NCI-H1436 (cell line): ENCODE measurements at regions not wholly inside any gene's neighbourhood (a gene's known extent, or its start where the extent isn't known, plus 50 kb on each side); places are given as distances from the start of the nearest gene placed in this dataset.
"Not testable (repeated sequence)": the region's sequence is repeated elsewhere in the genome, so short reads cannot be mapped to it uniquely, and the experiment has no call there.

ENCODE experiments used
- DNase-seq: peaks from one replicate; lab custom pipeline; 2025; lab: John Stamatoyannopoulos, UW

DNA sequence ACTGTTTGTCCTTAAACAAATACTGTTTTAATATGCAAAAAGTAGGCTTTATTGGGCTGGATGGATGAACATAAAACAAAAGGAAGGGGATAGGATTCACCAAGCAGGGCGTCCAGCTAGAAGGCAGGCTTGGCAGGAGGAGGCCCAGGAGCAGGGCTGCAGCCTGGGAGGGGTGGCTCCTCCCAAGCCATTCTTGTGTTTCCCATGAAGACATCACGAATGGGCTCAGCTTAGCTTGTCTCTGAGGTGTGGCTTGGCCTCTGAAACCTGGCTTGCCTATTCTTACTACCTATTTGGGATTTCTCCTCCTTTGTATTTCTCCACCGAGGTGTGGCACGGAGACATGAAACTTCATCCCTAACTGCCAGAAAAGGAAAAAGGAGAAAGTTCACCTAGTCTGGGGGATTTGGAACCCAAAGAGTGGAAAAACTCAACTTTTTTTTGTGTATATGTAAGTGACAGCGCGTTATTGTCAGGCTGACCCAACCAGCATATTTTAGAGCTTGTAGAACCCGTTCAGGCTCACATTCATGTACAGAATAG lies 481.9 kb upstream of the SPRED2 start:
- no peak for DNase-seq

DNA sequence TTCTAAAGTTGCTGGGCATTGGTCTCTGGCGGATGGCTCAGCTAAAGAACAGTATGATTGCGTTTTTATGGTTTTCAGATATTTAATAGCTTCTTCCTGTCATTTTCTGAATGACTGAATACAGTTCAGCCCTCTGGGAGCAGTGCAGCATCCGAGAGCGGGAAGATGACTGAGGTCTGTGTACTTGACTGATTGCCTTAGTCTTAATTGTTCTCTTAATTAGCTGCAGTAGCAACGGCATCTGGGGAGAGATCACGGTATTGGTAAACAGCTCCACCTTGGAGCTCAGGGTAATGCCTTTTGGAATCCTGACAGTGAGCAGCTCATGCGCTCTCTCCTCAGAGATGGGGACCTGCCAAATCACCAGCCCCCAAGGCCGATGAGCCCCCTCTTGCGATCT lies 481.4 kb upstream of the SPRED2 start:
- no peak for DNase-seq

DNA sequence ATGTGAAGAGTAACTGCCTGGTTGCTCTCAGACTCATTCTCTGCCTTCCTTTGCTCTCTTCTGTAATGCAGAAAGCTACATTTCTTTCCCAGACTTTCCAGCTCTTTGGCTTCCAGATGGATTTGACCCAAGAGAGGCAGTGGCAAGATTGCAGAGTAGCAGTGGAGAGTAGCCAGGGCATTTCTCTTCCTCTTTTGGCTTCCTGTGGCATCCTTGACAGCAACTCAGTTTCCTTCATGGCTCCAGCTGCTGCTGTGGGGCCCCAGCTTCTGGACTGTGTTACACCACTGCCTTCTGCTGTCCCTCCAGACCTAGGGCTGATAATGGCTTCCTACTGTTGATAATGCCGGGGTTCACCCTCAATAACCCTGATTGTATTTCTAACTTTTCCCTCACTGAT lies 469.4 kb upstream of the SPRED2 start:
- no peak for DNase-seq

DNA sequence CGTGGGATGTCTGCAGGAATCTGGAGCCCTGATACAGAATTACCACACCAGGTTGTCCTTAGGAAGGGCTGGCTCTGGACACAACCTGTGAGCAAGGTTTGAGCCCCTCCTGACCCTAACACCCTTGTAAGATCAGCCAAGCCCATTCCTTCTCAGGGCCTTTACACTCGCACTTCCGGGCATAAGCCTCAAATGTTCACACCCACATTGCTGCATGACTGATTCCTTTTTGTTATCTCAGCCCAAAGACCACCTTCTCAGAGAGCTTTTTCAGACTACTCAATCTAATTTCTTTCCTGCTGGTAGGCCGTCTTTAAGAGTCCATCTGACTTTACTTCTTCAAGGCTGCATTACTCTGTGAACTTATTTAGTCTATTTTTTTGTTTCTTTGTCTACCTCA lies 464.0 kb upstream of the SPRED2 start:
- no peak for DNase-seq

- not testable (repeated sequence) for DNase-seq
These were observed 457.7 kb upstream of the SPRED2 start for GRCh38 chr2:65890131-65890530.

- no peak for DNase-seq
These were observed 452.9 kb upstream of the SPRED2 start for GRCh38 chr2:65885266-65885665.

- no peak for DNase-seq
These were observed 449.2 kb upstream of the SPRED2 start for GRCh38 chr2:65881592-65881991.

DNA sequence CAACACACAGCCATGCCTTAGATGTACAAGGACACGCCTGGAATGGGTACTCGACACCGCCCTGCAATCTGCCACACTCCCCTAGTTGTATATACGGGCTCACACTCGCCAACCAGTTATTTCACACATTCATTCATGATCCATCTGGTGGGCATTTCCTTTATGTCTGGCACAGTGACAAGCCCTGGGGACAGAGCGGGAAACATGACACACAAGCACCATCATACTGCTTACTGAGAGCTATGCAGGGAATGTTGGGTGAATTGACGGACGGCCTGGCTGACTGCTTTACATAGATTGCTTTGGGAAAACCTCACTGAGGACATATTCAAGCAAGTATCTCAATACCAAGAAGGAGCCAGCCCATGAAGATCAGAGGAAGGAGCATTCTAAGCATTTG lies 448.0 kb upstream of the SPRED2 start:
- no peak for DNase-seq

GRCh38 chr2:65878011-65878340 lies 445.6 kb upstream of the SPRED2 start:
- no peak for DNase-seq

DNA sequence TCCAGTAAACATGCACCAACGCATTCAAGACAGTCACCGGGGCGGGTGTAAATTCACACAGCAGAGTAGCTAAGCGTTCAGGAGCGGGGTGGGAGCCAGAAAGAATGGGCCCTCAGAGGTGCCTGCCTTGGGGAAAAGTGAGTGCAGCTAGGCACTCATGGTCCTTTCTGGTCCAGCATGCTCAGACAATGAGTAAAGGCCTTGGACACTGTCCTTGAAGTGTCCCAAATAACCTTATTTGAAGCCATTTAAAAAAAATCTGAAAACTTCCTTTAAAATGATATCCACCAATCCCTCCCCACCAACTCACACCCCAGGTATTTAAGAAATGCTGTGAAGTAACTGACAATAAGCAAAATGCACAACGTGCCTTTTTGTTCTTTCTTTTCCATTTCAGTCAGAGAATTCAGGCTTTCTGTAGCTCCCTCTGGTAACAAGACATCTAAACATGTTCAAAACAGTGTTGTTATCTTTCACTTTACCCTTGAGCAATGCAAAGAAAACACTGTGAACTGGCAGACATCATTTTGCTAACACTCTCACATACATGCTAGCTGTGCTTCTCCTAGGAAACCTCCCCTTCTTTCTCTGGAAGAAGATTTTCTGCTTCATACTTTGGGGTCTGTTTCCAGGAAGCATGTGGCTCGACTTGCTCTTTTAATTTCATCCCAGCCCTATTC lies 445.1 kb upstream of the SPRED2 start:
- DNase-seq, result no peak

GRCh38 chr2:65876114-65876513 lies 443.7 kb upstream of the SPRED2 start:
- no peak for DNase-seq

DNA sequence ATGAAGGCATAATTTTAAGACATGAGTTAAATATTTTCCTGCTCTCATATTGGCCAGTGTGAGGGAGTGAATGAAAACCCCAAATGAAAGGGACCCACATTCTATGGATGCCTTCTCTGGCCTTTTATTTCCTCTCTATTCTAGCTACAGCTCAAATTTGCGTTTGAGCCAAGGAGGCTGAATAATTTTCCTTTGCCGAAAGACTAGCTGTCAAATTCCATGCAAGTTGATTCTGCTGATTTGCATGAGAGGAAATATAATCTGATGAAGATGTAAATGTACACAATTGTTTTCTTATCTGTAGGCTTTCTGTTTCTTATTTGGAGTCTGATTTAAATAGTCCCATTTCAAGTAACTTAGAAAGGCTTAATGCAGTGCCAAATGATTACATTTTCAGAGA lies 438.4 kb upstream of the SPRED2 start:
- DNase-seq, result no peak

GRCh38 chr2:65869296-65869695 lies 436.9 kb upstream of the SPRED2 start:
- DNase-seq, result no peak

DNA sequence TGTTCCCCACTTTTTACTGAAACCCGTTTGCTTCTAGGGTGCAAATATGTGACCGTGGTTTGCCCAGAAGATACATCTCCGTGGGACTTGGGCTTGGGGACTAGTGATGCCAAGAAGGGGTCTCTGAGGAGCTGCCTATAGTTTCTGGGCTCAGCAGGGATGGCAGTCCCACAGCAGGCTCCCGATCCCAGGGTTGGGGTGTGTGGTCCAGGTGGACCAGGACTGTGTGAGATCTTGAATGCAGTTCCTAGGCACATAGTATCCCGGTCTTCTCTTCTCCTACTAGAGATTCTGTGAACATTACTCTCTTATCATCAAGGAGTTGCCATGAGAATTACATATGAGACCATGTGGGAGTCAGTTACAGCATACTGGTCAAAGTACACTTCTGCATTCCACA lies 435.8 kb upstream of the SPRED2 start:
- no peak for DNase-seq

- no peak for DNase-seq
These were observed 435.0 kb upstream of the SPRED2 start for GRCh38 chr2:65867446-65867845.

DNA sequence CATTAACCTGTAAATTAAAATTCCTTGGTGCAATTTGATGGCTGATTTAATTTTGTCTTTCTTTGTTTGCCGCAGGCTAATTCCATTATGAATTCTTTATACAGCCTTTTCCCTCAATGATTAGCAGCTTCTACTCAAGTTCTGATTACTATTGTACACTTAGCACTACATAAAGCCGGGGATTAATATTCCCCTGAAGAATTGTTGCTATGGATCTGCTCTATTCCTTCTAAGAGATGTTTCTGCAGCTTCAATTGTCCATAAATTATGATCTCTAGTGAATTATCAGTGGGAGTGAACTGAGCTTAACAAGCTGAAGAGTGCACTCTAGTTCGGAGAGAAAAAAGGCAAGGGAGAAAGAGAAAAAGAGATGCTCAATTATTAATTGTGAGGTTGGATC lies 433.7 kb upstream of the SPRED2 start:
- peak; percentile 20 for DNase-seq

- no peak for DNase-seq
These were observed 432.2 kb upstream of the SPRED2 start for GRCh38 chr2:65864619-65865018.

DNA sequence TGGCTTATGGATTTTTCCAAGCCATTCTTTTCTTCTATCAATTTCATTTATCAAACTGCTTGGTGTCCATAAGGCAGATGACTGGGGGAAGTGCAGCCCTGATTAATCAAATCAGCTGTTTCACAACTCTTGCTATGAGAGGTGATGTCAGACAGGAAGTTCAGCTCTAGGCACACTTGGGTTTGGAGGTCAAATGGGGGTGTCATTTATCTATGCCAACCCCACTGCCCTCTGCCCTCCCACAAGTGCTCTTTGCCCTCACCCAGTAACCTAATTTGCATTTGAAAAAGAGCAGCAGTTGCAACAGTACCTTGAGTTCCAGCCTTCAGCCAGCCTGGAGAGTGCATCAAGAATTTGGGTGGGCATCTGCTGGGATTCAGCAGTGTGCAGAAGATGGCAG lies 431.3 kb upstream of the SPRED2 start:
- DNase-seq, result no peak

DNA sequence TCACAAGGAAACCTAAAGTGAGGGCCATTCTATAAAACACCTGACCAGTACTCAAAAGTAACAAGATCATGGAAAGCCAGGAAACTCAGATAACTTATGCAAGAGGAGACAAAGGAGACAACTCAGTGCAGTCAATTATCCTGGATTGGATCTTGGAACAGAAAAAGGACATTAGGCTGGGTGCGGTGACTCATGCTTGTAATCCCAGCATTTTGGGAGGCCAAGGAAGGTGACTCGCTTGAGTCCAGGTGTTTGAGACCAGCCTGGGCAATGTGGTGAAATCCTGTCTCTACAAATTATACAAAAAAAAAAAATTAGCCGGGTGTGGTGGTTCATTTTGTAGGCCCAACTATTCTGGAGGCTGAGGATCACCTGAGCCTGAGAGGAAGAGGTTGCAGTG lies 424.5 kb upstream of the SPRED2 start:
- DNase-seq, result no peak

GRCh38 chr2:65856423-65856822 lies 424.0 kb upstream of the SPRED2 start:
- DNase-seq, result no peak

DNA sequence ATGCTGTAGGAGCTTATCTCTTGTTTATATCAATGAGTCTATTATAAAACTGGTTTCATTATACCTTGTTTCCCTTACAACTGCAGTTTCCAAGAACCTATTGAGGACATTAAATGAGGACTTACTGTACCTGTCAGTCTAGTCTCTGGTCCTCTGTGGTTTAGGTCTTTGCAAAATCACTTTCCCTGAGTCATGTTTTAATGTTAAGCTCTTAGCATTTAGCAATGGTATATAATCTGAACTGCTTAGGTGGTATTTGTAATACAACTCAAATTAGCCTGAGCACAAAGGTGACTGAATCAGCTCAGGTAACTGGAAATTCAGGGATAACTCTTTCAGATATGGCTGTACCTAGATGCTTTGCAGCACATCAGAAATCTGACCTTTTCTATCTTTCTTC lies 418.3 kb upstream of the SPRED2 start:
- DNase-seq, result no peak

GRCh38 chr2:65846989-65847678 lies 414.7 kb upstream of the SPRED2 start:
- no peak for DNase-seq

GRCh38 chr2:65845442-65846182 lies 413.2 kb upstream of the SPRED2 start:
- DNase-seq, result no peak
